ENCODE measurements at regions not wholly inside any gene's neighbourhood (a gene's known extent, or its start where the extent isn't known, plus 50 kb on each side); places are given as distances from the start of the nearest gene placed in this dataset.

GRCh38 chr4:110959041-110959643, 336.3 kb upstream of the PITX2 start:
- H3K27ac ChIP-seq (ENCODE audit: low read depth, low read length): no peak overlapping the region
- no peaks in the 10 kb centered on the region for H3K4me1 ChIP-seq (ENCODE audit: control insufficient read depth in 3 of 3, insufficient read depth in 3 of 3, low read length in 3 of 3)
- H3K9me3 ChIP-seq (ENCODE audit: control insufficient read depth in 3 of 3, low read length in 3 of 3): no peaks in the 10 kb centered on the region
- H3K4me3 ChIP-seq (ENCODE audit: low read length in 3 of 3): no peak overlapping the region
- no peaks in the 10 kb centered on the region for H3K36me3 ChIP-seq (ENCODE audit: control insufficient read depth in 3 of 3, insufficient read depth in 3 of 3, low read length in 3 of 3)
- H3K9ac ChIP-seq (ENCODE audit: low read depth in 1 of 3, low read length in 3 of 3): no peak overlapping the region
- H3K27me3 ChIP-seq (ENCODE audit: control insufficient read depth in 3 of 3, insufficient read depth in 3 of 3, low read length in 3 of 3): no peaks in the 10 kb centered on the region

DNA sequence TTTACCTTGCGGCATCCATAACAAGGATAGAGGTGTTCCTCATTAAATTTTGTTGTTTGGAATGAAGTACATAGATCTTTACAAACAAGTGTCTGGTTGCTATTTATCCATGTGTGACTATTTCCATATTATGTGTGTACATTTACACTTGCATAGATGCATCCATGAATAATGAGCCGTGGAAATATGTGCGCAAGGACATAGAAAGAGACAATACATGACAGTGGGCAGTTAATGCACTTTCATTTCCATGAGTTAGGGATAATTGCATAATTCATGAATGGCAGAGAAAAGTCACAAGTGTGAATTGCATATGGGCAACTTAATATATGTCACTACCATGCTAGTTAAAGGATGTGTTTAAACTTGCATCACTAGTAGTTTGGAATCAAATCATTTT, 338.2 kb upstream of the PITX2 start:
- Histone ChIP-seq H3K4me1 (ENCODE audit: control insufficient read depth in 3 of 3, insufficient read depth in 3 of 3, low read length in 3 of 3) (no peaks in the 10 kb centered on the region), H3K27me3 (ENCODE audit: control insufficient read depth in 3 of 3, insufficient read depth in 3 of 3, low read length in 3 of 3) (no peaks in the 10 kb centered on the region), H3K4me3 (ENCODE audit: low read length in 3 of 3) (no peak overlapping the region), H3K9ac (ENCODE audit: low read depth in 1 of 3, low read length in 3 of 3) (no peak overlapping the region), H3K36me3 (ENCODE audit: control insufficient read depth in 3 of 3, insufficient read depth in 3 of 3, low read length in 3 of 3) (no peaks in the 10 kb centered on the region), H3K27ac (ENCODE audit: low read depth, low read length) (no peak overlapping the region), H3K9me3 (ENCODE audit: control insufficient read depth in 3 of 3, low read length in 3 of 3) (no peaks in the 10 kb centered on the region)

DNA sequence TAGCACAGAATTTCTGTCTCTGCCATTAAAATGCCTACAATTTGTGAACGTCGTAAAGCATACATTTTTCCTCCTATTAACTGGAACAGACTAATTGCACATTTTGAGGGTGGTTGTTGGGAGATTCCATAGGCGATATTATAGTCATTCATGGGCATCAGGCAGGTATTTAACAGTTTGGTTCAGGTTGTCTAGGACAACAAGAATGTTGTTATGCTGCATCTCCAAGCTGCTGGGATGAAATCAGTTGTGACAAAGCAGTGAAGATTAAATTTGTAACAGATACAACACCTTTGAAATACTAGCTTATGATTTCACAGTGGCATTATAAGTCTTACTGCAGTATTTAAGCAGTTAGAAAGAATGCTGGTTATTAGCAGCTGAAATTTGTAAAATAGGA, 339.7 kb upstream of the PITX2 start:
- Histone ChIP-seq H3K36me3 (ENCODE audit: control insufficient read depth in 3 of 3, insufficient read depth in 3 of 3, low read length in 3 of 3) (no peaks in the 10 kb centered on the region), H3K27ac (ENCODE audit: low read depth, low read length) (no peak overlapping the region), H3K4me1 (ENCODE audit: control insufficient read depth in 3 of 3, insufficient read depth in 3 of 3, low read length in 3 of 3) (no peaks in the 10 kb centered on the region), H3K9ac (ENCODE audit: low read depth in 1 of 3, low read length in 3 of 3) (no peak overlapping the region), H3K9me3 (ENCODE audit: control insufficient read depth in 3 of 3, low read length in 3 of 3) (no peaks in the 10 kb centered on the region), H3K4me3 (ENCODE audit: low read length in 3 of 3) (no peak overlapping the region), H3K27me3 (ENCODE audit: control insufficient read depth in 3 of 3, insufficient read depth in 3 of 3, low read length in 3 of 3) (no peaks in the 10 kb centered on the region)

- Histone ChIP-seq H3K9me3 (ENCODE audit: control insufficient read depth in 3 of 3, low read length in 3 of 3) (no peaks in the 10 kb centered on the region), H3K9ac (ENCODE audit: low read depth in 1 of 3, low read length in 3 of 3) (no peak overlapping the region), H3K27me3 (ENCODE audit: control insufficient read depth in 3 of 3, insufficient read depth in 3 of 3, low read length in 3 of 3) (no peaks in the 10 kb centered on the region), H3K4me3 (ENCODE audit: low read length in 3 of 3) (no peak overlapping the region), H3K27ac (ENCODE audit: low read depth, low read length) (no peak overlapping the region), H3K36me3 (ENCODE audit: control insufficient read depth in 3 of 3, insufficient read depth in 3 of 3, low read length in 3 of 3) (no peaks in the 10 kb centered on the region), H3K4me1 (ENCODE audit: control insufficient read depth in 3 of 3, insufficient read depth in 3 of 3, low read length in 3 of 3) (no peaks in the 10 kb centered on the region)
Measured at GRCh38 chr4:110963662-110964280, 340.9 kb upstream of the PITX2 start.

DNA sequence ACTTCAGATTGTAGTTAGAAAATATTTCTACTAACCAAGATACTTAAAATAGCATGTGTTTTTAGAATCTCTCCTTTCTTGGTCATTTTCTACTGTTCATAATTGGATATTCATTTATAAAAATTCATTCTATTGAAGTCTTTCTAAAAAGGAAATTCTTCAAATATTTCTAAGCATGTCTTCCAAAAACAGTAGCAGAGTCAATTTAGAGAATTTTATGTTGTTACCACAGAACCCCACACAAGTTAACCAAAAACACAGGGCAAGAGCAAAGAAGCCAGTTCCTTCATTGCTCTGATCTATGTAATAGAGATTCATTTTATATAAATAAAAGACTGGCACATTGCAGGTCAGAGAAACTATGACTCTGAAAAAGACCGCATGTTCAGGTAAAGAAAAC, 345.1 kb upstream of the PITX2 start:
- no peaks in the 10 kb centered on the region for H3K27me3 ChIP-seq (ENCODE audit: control insufficient read depth in 3 of 3, insufficient read depth in 3 of 3, low read length in 3 of 3)
- no peak overlapping the region for H3K27ac ChIP-seq (ENCODE audit: low read depth, low read length)
- no peaks in the 10 kb centered on the region for H3K4me1 ChIP-seq (ENCODE audit: control insufficient read depth in 3 of 3, insufficient read depth in 3 of 3, low read length in 3 of 3)
- no peaks in the 10 kb centered on the region for H3K36me3 ChIP-seq (ENCODE audit: control insufficient read depth in 3 of 3, insufficient read depth in 3 of 3, low read length in 3 of 3)
- no peak overlapping the region for H3K9ac ChIP-seq (ENCODE audit: low read depth in 1 of 3, low read length in 3 of 3)
- H3K4me3 ChIP-seq (ENCODE audit: low read length in 3 of 3): no peak overlapping the region
- H3K9me3 ChIP-seq (ENCODE audit: control insufficient read depth in 3 of 3, low read length in 3 of 3): no peaks in the 10 kb centered on the region

DNA sequence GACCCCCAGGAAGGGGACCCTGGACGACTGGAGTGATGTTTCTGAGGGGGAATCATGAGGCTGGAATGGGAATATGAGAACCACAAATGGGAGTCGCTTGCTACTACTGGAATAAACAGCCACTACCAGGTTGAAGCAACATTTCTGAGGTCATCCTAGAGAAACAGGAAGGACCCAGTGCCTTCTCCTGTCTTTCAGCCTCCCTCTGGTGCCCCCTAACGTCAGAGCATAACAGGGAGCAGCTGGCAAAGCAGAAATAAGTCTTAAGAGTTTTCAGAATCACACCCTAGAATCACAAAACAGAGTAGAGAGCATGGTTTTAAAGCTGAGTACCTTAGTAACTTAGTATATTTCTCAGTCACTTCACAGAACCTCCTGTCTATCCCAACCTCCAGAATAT, 347.8 kb upstream of the PITX2 start:
- no peak overlapping the region for H3K4me3 ChIP-seq (ENCODE audit: low read length in 3 of 3)
- no peaks in the 10 kb centered on the region for H3K27me3 ChIP-seq (ENCODE audit: control insufficient read depth in 3 of 3, insufficient read depth in 3 of 3, low read length in 3 of 3)
- H3K9ac ChIP-seq (ENCODE audit: low read depth in 1 of 3, low read length in 3 of 3): no peak overlapping the region
- no peak overlapping the region for H3K27ac ChIP-seq (ENCODE audit: low read depth, low read length)
- no peaks in the 10 kb centered on the region for H3K9me3 ChIP-seq (ENCODE audit: control insufficient read depth in 3 of 3, low read length in 3 of 3)
- no peaks in the 10 kb centered on the region for H3K36me3 ChIP-seq (ENCODE audit: control insufficient read depth in 3 of 3, insufficient read depth in 3 of 3, low read length in 3 of 3)
- no peaks in the 10 kb centered on the region for H3K4me1 ChIP-seq (ENCODE audit: control insufficient read depth in 3 of 3, insufficient read depth in 3 of 3, low read length in 3 of 3)

DNA sequence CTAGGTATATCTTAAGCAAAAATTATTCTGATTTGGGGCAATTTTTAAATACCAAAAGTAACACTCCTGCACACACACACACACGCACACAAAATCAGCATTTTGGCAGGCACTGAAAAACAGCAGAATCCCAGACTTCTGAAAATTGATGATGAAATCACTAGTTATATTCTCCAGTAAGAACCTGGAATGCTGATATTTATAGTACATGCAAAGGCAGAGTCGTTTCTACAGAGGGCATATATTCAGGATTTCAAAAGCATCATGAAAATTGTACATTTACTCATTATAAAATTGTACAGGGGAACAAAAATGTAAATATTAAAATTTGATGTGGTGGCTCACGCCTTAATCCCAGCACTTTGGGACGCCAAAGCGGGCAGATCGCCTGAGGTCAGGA, 352.5 kb upstream of the PITX2 start:
- Histone ChIP-seq H3K27me3 (ENCODE audit: control insufficient read depth in 3 of 3, insufficient read depth in 3 of 3, low read length in 3 of 3) (no peaks in the 10 kb centered on the region), H3K9ac (ENCODE audit: low read depth in 1 of 3, low read length in 3 of 3) (no peak overlapping the region), H3K27ac (ENCODE audit: low read depth, low read length) (no peak overlapping the region), H3K4me1 (ENCODE audit: control insufficient read depth in 3 of 3, insufficient read depth in 3 of 3, low read length in 3 of 3) (no peaks in the 10 kb centered on the region), H3K36me3 (ENCODE audit: control insufficient read depth in 3 of 3, insufficient read depth in 3 of 3, low read length in 3 of 3) (no peaks in the 10 kb centered on the region), H3K9me3 (ENCODE audit: control insufficient read depth in 3 of 3, low read length in 3 of 3) (no peaks in the 10 kb centered on the region), H3K4me3 (ENCODE audit: low read length in 3 of 3) (no peak overlapping the region)

GRCh38 chr4:110977554-110977953, 354.7 kb upstream of the PITX2 start:
- Histone ChIP-seq H3K9me3 (ENCODE audit: control insufficient read depth in 3 of 3, low read length in 3 of 3) (no peaks in the 10 kb centered on the region), H3K27me3 (ENCODE audit: control insufficient read depth in 3 of 3, insufficient read depth in 3 of 3, low read length in 3 of 3) (no peaks in the 10 kb centered on the region), H3K4me1 (ENCODE audit: control insufficient read depth in 3 of 3, insufficient read depth in 3 of 3, low read length in 3 of 3) (no peaks in the 10 kb centered on the region), H3K4me3 (ENCODE audit: low read length in 3 of 3) (no peak overlapping the region), H3K9ac (ENCODE audit: low read depth in 1 of 3, low read length in 3 of 3) (no peak overlapping the region), H3K36me3 (ENCODE audit: control insufficient read depth in 3 of 3, insufficient read depth in 3 of 3, low read length in 3 of 3) (no peaks in the 10 kb centered on the region), H3K27ac (ENCODE audit: low read depth, low read length) (no peak overlapping the region)

DNA sequence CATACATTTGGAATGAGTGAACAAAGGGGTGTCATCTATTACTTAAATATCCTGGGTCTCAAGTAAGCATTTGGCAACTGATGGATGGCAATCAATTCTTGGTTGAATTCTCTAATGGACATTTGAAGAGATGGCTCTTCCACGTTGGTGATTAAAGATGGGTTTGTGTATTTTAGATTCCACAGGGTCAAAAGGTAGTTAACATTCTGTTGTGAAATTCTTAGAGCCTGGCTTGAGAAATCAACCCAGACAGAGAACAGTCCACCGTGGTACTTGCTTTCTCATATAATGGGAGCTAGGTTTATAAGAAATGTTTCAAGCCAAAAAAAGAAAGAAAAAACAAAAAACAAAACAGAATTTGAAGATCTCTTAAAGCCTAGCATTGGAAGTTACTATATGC, 355.9 kb upstream of the PITX2 start:
- Histone ChIP-seq H3K4me3 (ENCODE audit: low read length in 3 of 3) (no peak overlapping the region), H3K36me3 (ENCODE audit: control insufficient read depth in 3 of 3, insufficient read depth in 3 of 3, low read length in 3 of 3) (no peaks in the 10 kb centered on the region), H3K27ac (ENCODE audit: low read depth, low read length) (no peak overlapping the region), H3K4me1 (ENCODE audit: control insufficient read depth in 3 of 3, insufficient read depth in 3 of 3, low read length in 3 of 3) (no peaks in the 10 kb centered on the region), H3K9ac (ENCODE audit: low read depth in 1 of 3, low read length in 3 of 3) (no peak overlapping the region), H3K9me3 (ENCODE audit: control insufficient read depth in 3 of 3, low read length in 3 of 3) (no peaks in the 10 kb centered on the region), H3K27me3 (ENCODE audit: control insufficient read depth in 3 of 3, insufficient read depth in 3 of 3, low read length in 3 of 3) (no peaks in the 10 kb centered on the region)

DNA sequence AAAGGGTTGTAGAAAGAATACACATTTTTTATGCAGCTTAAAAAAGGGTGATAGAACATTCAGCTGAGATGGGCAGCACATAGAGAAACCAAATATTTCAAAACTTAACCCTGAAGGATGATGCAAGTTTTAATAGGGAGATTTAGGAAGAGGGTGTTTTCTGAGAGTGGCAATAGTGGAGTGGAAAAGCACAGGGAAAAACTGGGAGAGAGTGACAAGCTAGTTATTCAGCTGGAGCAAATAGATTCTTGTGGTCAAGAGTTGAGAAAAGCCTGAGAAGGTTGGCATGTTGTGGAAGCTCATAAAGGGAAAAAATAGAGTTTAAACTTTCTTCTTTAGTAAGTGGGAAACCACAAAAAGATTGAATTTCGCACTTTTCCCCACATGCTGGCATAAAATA, 359.6 kb upstream of the PITX2 start:
- no peak overlapping the region for H3K27ac ChIP-seq (ENCODE audit: low read depth, low read length)
- no peak overlapping the region for H3K9ac ChIP-seq (ENCODE audit: low read depth in 1 of 3, low read length in 3 of 3)
- no peaks in the 10 kb centered on the region for H3K4me1 ChIP-seq (ENCODE audit: control insufficient read depth in 3 of 3, insufficient read depth in 3 of 3, low read length in 3 of 3)
- H3K27me3 ChIP-seq (ENCODE audit: control insufficient read depth in 3 of 3, insufficient read depth in 3 of 3, low read length in 3 of 3): no peaks in the 10 kb centered on the region
- no peaks in the 10 kb centered on the region for H3K9me3 ChIP-seq (ENCODE audit: control insufficient read depth in 3 of 3, low read length in 3 of 3)
- no peak overlapping the region for H3K4me3 ChIP-seq (ENCODE audit: low read length in 3 of 3)
- no peaks in the 10 kb centered on the region for H3K36me3 ChIP-seq (ENCODE audit: control insufficient read depth in 3 of 3, insufficient read depth in 3 of 3, low read length in 3 of 3)
